ENCODE measurements at regions not wholly inside any gene's neighbourhood (a gene's known extent, or its start where the extent isn't known, plus 50 kb on each side); places are given as distances from the start of the nearest gene placed in this dataset.

DNA sequence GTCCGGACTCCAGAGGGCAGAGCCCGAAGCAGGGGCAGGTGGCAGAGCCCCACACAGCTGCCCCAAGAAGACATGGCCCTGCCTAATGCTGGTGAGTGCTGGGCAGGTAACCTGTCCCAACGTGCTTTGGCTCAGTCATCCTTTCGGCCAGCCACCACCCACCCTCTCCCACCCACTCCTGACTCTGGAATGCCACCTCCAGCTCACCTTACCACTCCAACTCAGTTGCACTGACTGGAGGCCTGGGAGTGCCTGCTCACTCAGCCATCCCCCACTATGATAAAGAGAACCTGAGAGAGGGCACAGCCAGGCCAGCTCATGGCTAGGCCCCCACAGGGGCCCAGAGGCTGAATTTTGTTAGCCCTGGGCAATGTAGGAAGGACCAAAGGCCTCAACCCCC is 53.8 kb upstream of the MPEG1 start:
- TF ChIP-seq CTCF (IDR thresholded peaks at IDR 0.05) (no peak), POLR2A (IDR thresholded peaks at IDR 0.05) (no peak)
